Head of caudate nucleus (tissue), 42 donors: ENCODE measurements at regions not wholly inside any gene's neighbourhood (a gene's known extent, or its start where the extent isn't known, plus 50 kb on each side); places are given as distances from the start of the nearest gene placed in this dataset.
A peak's percentile ranks its signal among the peaks of the same experiment; 100 is the strongest.

ENCODE experiments used
- DNase-seq, 42 donors: peaks; one replicate each; pipeline versions ENCODE4 v3.0.0 to v3.0.0-alpha.2; 2020 to 2021; ENCODE audit warnings: mixed read lengths in 7 of 42
- intact Hi-C: fragments of 100-400 bp; cut with DNase I; formaldehyde crosslinking; loops from one replicate; pipeline ENCODE4 v1.15.0; 2022

DNA sequence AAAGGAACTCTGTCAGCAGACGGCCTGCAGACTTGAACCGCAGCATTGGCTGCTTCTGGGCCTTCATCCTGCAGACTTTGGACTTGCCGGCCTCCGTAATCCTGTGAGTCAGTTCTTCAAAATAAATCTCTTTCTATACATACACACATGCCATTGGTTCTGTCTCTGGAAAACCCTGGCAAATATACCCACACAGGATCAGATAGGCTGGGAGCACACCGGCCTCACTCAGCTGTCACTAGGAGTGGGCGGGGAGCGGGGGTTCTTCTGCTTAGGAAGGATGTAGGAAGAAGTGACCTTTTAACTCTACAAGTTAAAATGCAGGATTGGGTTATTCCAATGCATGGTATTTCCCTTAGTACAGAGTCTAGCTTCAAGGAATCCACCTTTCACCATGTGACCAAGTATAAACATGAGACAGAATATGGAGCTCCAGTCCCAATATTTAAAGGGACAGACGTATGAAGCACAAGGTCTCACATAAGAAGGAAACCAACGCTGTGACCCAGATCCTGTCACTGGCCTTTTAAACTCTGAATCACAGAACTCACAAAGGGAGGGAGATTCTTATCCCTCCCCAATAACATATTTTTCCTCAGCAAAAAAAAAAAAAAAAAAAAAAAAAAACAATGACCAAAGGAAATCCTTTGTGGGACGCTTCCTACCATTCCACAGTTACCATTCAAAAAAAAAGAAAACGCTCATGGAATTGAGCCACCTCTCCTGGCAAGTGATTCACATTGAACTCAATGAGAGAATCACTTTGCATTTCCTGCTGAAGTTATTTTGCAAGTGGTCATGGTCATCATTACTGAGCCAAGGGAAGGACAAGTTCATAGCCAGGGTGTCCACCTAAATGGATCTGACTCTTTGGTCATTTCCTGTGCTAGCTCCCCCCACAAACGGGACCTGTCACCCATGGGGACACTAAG is 352.9 kb downstream of the FOXO1 start:
- intact Hi-C loops: no loop called here
- DNase-seq: no peak

- DNase-seq: no peak
- intact Hi-C loops: no loop called here
These were observed 350.9 kb downstream of the FOXO1 start for GRCh38 chr13:40315416-40316064.

GRCh38 chr13:40316301-40316700 is 350.1 kb downstream of the FOXO1 start:
- DNase-seq: no peak
- intact Hi-C loops: no loop called here

DNA sequence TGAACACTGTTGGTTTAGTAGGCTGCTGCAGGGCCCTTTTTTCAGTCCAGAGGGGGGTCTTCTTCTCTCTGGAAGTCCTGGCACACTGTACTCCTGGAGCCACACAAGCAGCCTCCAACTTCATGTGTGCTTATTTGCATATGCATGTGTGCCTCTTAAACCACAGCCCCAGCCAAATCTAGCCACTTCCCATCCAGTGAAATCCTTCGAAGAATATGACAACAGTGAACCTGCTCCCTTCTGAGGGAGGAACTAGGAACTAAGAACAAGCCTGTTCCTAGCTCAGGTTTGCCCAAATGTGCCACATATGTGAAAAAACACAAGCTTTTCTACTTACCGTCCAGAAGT is 348.5 kb downstream of the FOXO1 start:
- intact Hi-C loops: no loop called here
- DNase-seq: no peak

- DNase-seq: peak in 41 of 42 donors; percentile 8 to 80 (median 47)
- intact Hi-C loops: no loop called here
These were observed 348.1 kb downstream of the FOXO1 start for GRCh38 chr13:40318366-40318765.

GRCh38 chr13:40319699-40320579 is 346.5 kb downstream of the FOXO1 start:
- intact Hi-C loops: no loop called here
- no peak for DNase-seq

GRCh38 chr13:40328091-40328490 is 338.4 kb downstream of the FOXO1 start:
- no peak for DNase-seq
- intact Hi-C loops: no loop called here

DNA sequence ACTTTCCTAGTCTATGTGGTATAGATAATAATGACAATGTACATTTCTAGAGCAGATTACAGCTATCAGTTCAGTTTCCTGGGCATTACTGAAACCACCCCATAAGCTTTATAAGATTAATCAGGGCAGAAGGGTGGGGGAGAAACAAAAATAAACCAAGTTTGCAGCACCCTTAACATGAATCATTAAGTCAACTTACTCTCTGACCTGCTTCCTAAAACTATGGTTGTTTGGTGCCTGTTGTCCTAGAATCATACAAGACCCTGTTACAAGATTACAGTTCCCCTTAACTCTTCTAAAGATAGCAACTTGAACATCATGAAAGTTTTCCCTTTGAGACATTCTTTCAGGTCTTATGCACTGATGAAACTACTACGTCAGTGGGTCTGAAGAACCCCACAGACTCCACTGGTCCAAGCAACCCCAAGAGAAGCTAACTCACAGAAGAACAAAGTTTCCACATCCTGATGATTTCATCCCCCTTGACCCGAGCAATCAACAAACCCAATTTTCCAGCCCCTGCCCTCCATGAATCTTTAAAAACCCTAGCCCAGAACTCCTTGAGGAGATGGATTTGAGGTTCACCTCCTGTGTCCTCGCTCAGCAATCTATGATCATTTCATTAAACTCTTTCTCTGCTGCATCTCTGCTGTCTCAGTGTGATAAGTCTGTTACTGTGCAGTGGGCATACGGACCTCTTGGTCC is 336.5 kb downstream of the FOXO1 start:
- intact Hi-C loops: no loop called here
- DNase-seq: peak in 1 of 42 donors; percentile 18

- peak in 1 of 42 donors; percentile 42 for DNase-seq
- intact Hi-C loops: no loop called here
These were observed 335.5 kb downstream of the FOXO1 start for GRCh38 chr13:40330950-40331349.

DNA sequence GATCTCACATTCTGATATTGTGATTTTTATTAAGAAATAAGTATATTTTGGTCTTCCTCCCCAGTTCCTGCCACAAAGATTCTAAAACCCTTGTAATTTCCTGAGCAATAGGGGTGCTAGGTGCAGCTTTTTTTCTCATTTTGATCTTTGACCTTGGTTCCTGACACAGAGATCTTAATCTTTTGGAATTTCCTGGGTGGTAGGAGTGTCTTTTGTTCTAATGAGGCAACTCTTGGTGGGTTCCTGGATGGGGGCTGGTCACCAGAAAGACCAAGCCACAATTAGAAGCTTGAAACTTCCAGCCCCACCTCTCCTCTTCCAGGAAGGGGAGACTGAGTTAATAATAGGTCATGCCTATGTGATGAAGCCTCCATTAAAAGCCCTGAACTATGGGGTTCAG is 334.6 kb downstream of the FOXO1 start:
- intact Hi-C loops: no loop called here
- DNase-seq: peak in 1 of 42 donors; percentile 8

GRCh38 chr13:40333226-40333625 is 333.2 kb downstream of the FOXO1 start:
- DNase-seq: peak in 1 of 42 donors; percentile 1
- intact Hi-C loops: no loop called here

- DNase-seq: peak in 1 of 42 donors; percentile 26
- intact Hi-C loops: no loop called here
These were observed 332.4 kb downstream of the FOXO1 start for GRCh38 chr13:40334031-40334430.

DNA sequence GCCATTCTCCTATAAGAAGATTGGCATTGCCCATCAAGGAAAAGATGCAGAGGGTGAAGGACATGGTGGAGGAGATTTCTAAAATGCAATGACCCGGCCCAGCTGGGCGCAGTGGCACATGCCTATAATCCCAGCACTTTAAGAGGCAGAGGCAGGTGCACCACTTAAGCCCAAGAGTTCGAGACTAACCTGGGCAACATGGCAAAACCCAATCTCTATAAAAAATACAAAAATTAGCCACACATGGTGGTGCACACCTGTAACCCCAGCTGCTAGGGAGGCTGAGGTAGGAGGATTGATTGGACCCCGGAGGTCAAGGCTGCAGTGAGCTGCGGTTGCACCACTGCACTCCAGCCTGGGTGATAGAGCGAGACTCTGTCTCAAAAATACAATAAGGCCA is 331.8 kb downstream of the FOXO1 start:
- intact Hi-C loops: no loop called here
- DNase-seq: peak in 1 of 42 donors; percentile 12

- intact Hi-C loops: no loop called here
- DNase-seq: peak in 1 of 42 donors; percentile 24
These were observed 329.9 kb downstream of the FOXO1 start for GRCh38 chr13:40336228-40337221.

- intact Hi-C loops: no loop called here
- peak in 1 of 42 donors; percentile 38 for DNase-seq
These were observed 328.8 kb downstream of the FOXO1 start for GRCh38 chr13:40337651-40338050.

DNA sequence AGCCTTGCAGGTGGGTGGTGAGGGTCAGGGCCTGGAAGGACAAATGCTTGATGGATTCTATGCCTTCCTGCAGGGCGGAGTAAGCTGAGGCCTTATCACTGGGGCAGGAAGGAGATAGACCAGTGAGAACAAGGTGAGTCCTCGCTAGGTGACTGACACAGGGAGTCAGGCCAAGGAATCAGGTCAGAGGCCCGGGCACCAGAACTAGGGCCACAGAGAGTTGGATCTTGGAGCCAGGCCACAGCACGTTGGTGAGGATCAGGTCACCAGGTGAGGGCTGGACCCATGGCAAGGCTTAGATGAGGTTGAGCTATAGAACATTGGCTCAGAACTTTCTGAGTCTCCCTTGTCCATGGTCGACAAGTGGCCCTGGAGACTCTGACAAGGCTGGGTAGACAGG is 328.2 kb downstream of the FOXO1 start:
- intact Hi-C loops: no loop called here
- DNase-seq: peak in 1 of 42 donors; percentile 36

DNA sequence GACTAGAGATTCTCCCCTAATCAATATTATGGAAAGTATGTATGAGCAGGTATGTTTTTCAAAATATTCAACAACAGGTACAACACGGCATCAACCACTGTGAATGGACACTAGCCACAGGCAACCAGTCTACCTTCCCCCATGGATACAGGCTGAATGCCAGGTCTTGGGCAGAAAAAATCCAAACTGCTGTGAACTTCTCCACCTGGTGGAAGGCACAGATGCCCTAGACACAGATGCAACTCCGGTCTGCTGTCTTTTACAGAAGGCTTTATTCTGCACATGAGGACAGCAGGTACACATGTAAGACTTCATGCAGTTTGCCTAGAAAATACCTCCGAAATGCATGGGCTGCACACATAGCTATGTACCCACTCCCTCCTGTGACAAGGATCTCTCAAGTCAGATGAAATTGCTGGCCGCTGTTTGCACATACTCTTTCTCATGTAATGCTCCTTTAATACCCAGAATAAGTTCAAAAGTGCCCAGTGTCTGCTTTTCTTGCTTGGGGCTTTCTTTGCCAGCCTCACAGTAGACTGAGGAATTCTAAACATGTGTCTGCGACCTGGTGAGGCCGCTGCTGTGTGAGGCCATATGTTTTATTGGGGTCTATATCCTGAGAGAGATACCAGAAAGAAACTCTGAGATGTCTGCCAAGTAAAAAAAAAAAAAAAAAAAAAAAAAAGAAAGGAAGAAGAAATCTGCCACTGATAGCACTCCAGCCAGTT is 325.9 kb downstream of the FOXO1 start:
- DNase-seq: peak in 1 of 42 donors; percentile 25
- intact Hi-C loops: no loop called here
